ENCODE measurements at regions not wholly inside any gene's neighbourhood (a gene's known extent, or its start where the extent isn't known, plus 50 kb on each side); places are given as distances from the start of the nearest gene placed in this dataset.

- no peak for DNase-seq (ENCODE audit: low read depth, low spot score)
- H3K27ac ChIP-seq = no peak overlapping the region
- no peaks in the 10 kb centered on the region for H3K9me3 ChIP-seq (ENCODE audit: low read depth, low read length)
- no peak overlapping the region for H3K4me3 ChIP-seq
- no peaks in the 10 kb centered on the region for H3K36me3 ChIP-seq (ENCODE audit: insufficient read depth, low read length)
- TF ChIP-seq FOXP2 (optimal IDR thresholded peaks at IDR 0.05; ENCODE audit: control extremely low read depth, extremely low read length, insufficient read depth) = no peak
- no peak for TF ChIP-seq POLR2AphosphoS5 (IDR thresholded peaks at IDR 0.05; ENCODE audit: borderline replicate concordance, low read depth, low read length)
- no peak for TF ChIP-seq EZH2 (IDR thresholded peaks at IDR 0.05)
- H3K9ac ChIP-seq (ENCODE audit: insufficient read length) = no peak overlapping the region
Measured at GRCh38 chr11:107276077-107276476, 181.5 kb downstream of the CWF19L2 start.

- H3K36me3 ChIP-seq (ENCODE audit: insufficient read depth, low read length) = no peaks in the 10 kb centered on the region
- no peak for DNase-seq (ENCODE audit: low read depth, low spot score)
Measured at GRCh38 chr11:107275632-107276031, 182.0 kb downstream of the CWF19L2 start.

GRCh38 chr11:107274138-107274537 is 183.5 kb downstream of the CWF19L2 start:
- Histone ChIP-seq H3K36me3 (ENCODE audit: insufficient read depth, low read length) (no peaks in the 10 kb centered on the region), H3K9ac (ENCODE audit: insufficient read length) (no peak overlapping the region), H3K9me3 (ENCODE audit: low read depth, low read length) (no peaks in the 10 kb centered on the region), H3K27ac (no peak overlapping the region), H3K4me3 (no peak overlapping the region)
- TF ChIP-seq EZH2 (IDR thresholded peaks at IDR 0.05) (no peak), POLR2AphosphoS5 (IDR thresholded peaks at IDR 0.05; ENCODE audit: borderline replicate concordance, low read depth, low read length) (no peak), FOXP2 (optimal IDR thresholded peaks at IDR 0.05; ENCODE audit: control extremely low read depth, extremely low read length, insufficient read depth) (no peak)
- no peak for DNase-seq (ENCODE audit: low read depth, low spot score)

More at GRCh38 chr11:107275632-107276031, 182.0 kb downstream of the CWF19L2 start:
- Histone ChIP-seq H3K9me3 (ENCODE audit: low read depth, low read length) (no peaks in the 10 kb centered on the region), H3K9ac (ENCODE audit: insufficient read length) (no peak overlapping the region), H3K27ac (no peak overlapping the region), H3K4me3 (no peak overlapping the region)
- TF ChIP-seq EZH2 (IDR thresholded peaks at IDR 0.05) (no peak), POLR2AphosphoS5 (IDR thresholded peaks at IDR 0.05; ENCODE audit: borderline replicate concordance, low read depth, low read length) (no peak), FOXP2 (optimal IDR thresholded peaks at IDR 0.05; ENCODE audit: control extremely low read depth, extremely low read length, insufficient read depth) (no peak)

DNA sequence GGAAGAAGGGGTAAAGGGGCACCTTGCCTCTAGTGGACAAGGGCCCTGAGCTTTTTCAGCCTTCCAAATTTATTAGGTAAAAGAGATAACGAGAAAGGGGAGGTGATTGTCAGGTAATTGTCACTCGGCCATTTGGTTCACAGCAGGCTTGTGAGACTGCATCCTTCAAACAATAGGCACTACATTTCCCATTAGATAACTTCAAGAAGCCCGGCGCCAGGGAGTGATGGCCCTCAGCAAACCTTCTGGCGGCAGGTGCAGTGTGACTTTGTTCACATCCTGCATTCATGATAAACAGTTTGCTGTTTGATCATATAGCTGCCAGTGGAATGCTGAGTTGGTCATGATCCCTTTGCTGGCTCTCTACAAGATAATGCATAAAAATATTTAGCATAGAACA is 185.1 kb downstream of the CWF19L2 start:
- no peak for TF ChIP-seq POLR2AphosphoS5 (IDR thresholded peaks at IDR 0.05; ENCODE audit: borderline replicate concordance, low read depth, low read length)
- no peak for TF ChIP-seq FOXP2 (optimal IDR thresholded peaks at IDR 0.05; ENCODE audit: control extremely low read depth, extremely low read length, insufficient read depth)
- no peak for TF ChIP-seq EZH2 (IDR thresholded peaks at IDR 0.05)
- Histone ChIP-seq H3K4me3 (no peak overlapping the region), H3K36me3 (ENCODE audit: insufficient read depth, low read length) (no peaks in the 10 kb centered on the region), H3K27ac (no peak overlapping the region), H3K9ac (ENCODE audit: insufficient read length) (no peak overlapping the region), H3K9me3 (ENCODE audit: low read depth, low read length) (no peaks in the 10 kb centered on the region)
- no peak for DNase-seq (ENCODE audit: low read depth, low spot score)

DNA sequence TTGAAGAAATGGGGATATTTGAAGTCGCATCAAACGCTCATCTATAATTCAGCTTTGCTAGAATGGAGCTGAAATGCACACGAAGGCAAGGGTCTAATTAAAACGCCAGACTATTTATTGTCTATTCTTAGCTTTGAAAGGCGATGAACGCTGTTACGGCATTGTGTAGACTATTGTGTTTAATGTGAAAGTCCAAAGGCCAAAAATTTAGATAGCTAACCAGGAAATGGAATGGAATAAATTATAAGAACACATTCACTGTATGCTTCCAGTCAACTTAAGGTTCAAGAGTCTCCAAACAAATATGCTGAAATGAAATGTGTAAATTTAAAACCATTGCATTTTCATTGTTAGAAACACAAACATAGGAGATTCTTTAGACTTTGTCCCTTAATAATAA is 186.2 kb downstream of the CWF19L2 start:
- Histone ChIP-seq H3K36me3 (ENCODE audit: insufficient read depth, low read length) (no peaks in the 10 kb centered on the region), H3K9me3 (ENCODE audit: low read depth, low read length) (no peaks in the 10 kb centered on the region), H3K4me3 (no peak overlapping the region), H3K27ac (no peak overlapping the region), H3K9ac (ENCODE audit: insufficient read length) (no peak overlapping the region)
- TF ChIP-seq FOXP2 (optimal IDR thresholded peaks at IDR 0.05; ENCODE audit: control extremely low read depth, extremely low read length, insufficient read depth) = no peak
- TF ChIP-seq POLR2AphosphoS5 (IDR thresholded peaks at IDR 0.05; ENCODE audit: borderline replicate concordance, low read depth, low read length) = no peak
- TF ChIP-seq EZH2 (IDR thresholded peaks at IDR 0.05) = no peak
- DNase-seq (ENCODE audit: low read depth, low spot score) = no peak

DNA sequence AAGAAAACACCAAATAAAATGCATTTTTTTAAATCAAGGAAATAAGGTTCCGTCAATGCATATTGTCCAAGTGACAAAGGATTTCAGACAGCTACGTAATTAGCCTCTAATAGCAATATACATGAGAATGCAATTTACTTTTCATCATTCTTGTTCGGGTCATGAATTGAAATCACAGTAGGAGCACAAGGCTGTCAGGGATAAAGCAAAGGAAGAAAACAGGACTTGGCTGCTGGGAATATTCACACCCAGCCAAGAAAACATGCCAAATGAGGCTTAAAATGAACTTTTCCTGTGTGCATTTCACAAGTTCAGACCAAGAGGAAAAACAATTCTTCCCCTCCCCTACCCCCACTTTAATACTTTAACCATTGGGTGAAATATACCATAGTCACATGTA is 188.6 kb downstream of the CWF19L2 start:
- Histone ChIP-seq H3K36me3 (ENCODE audit: insufficient read depth, low read length) (no peaks in the 10 kb centered on the region), H3K27ac (no peak overlapping the region), H3K4me3 (no peak overlapping the region), H3K9me3 (ENCODE audit: low read depth, low read length) (no peaks in the 10 kb centered on the region), H3K9ac (ENCODE audit: insufficient read length) (no peak overlapping the region)
- TF ChIP-seq FOXP2 (optimal IDR thresholded peaks at IDR 0.05; ENCODE audit: control extremely low read depth, extremely low read length, insufficient read depth) = no peak
- no peak for TF ChIP-seq EZH2 (IDR thresholded peaks at IDR 0.05)
- TF ChIP-seq POLR2AphosphoS5 (IDR thresholded peaks at IDR 0.05; ENCODE audit: borderline replicate concordance, low read depth, low read length) = no peak
- DNase-seq (ENCODE audit: low read depth, low spot score) = no peak

DNA sequence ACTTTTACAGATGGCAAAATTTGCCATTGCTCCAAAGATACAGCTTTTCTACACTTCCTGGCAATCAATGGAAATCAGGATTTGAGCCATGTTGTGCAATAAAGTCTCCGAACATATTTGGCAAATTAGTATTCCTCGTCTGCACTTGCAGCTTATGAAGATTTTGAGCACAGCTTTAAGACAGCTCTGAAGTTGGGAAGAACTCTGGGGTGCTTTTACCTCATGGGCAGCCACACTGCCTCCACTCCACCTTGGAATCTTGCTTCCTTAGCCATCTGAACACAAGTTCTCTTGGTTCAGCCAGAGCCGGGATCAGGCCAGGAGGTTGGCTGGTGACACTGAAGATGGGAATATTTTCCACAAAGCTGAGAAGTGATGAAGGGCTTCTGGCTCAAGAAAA is 191.2 kb downstream of the CWF19L2 start:
- H3K9ac ChIP-seq (ENCODE audit: insufficient read length) = no peak overlapping the region
- H3K9me3 ChIP-seq (ENCODE audit: low read depth, low read length) = no peaks in the 10 kb centered on the region
- no peak overlapping the region for H3K4me3 ChIP-seq
- H3K36me3 ChIP-seq (ENCODE audit: insufficient read depth, low read length) = no peaks in the 10 kb centered on the region
- no peak for DNase-seq (ENCODE audit: low read depth, low spot score)
- no peak overlapping the region for H3K27ac ChIP-seq
- no peak for TF ChIP-seq FOXP2 (optimal IDR thresholded peaks at IDR 0.05; ENCODE audit: control extremely low read depth, extremely low read length, insufficient read depth)
- no peak for TF ChIP-seq EZH2 (IDR thresholded peaks at IDR 0.05)
- no peak for TF ChIP-seq POLR2AphosphoS5 (IDR thresholded peaks at IDR 0.05; ENCODE audit: borderline replicate concordance, low read depth, low read length)

- H3K9ac ChIP-seq (ENCODE audit: insufficient read length) = no peak overlapping the region
- DNase-seq (ENCODE audit: low read depth, low spot score) = no peak
- no peak overlapping the region for H3K4me3 ChIP-seq
- TF ChIP-seq FOXP2 (optimal IDR thresholded peaks at IDR 0.05; ENCODE audit: control extremely low read depth, extremely low read length, insufficient read depth) (no peak), EZH2 (IDR thresholded peaks at IDR 0.05) (no peak), POLR2AphosphoS5 (IDR thresholded peaks at IDR 0.05; ENCODE audit: borderline replicate concordance, low read depth, low read length) (no peak)
- H3K36me3 ChIP-seq (ENCODE audit: insufficient read depth, low read length) = no peaks in the 10 kb centered on the region
- no peaks in the 10 kb centered on the region for H3K9me3 ChIP-seq (ENCODE audit: low read depth, low read length)
- H3K27ac ChIP-seq = no peak overlapping the region
Measured at GRCh38 chr11:107265591-107266121, 192.0 kb downstream of the CWF19L2 start.

Data from SK-N-MC (cell line).